ENCODE measurements at regions not wholly inside any gene's neighbourhood (a gene's known extent, or its start where the extent isn't known, plus 50 kb on each side); places are given as distances from the start of the nearest gene placed in this dataset.

GRCh38 chr16:6020162-6020985 is 922.8 kb upstream of the EEF2KMT start:
- Histone ChIP-seq H3K36me3 (replicated peaks in 1 of 2; ENCODE audit: insufficient read depth in 1 of 2, low read depth in 2 of 2) (no peaks in the 10 kb centered on the region), H3K9me3 (no peaks in the 10 kb centered on the region), H3K27ac (no peak overlapping the region), H3K27me3 (peaks cover 0 to 11% of the 10 kb centered on the region in 2 donors), H3K4me3 (no peak overlapping the region), H3K4me1 (no peaks in the 10 kb centered on the region)
- intact Hi-C loops (cut with DNase I) = no loop called here
- ATAC-seq (no peak), DNase-seq (no peak)
- TF ChIP-seq POLR2A (IDR thresholded peaks at IDR 0.05) (no peak), CTCF (IDR thresholded peaks at IDR 0.05) (no peak)
- WGBS, 2 donors = 7 to 9% methylated on average over 16 to 41 of the region's 41 CpGs

GRCh38 chr16:6019490-6019991 is 921.9 kb upstream of the EEF2KMT start:
- Histone ChIP-seq H3K9me3 (no peaks in the 10 kb centered on the region), H3K27ac (no peak overlapping the region), H3K4me1 (no peaks in the 10 kb centered on the region), H3K36me3 (replicated peaks in 1 of 2; ENCODE audit: insufficient read depth in 1 of 2, low read depth in 2 of 2) (no peaks in the 10 kb centered on the region), H3K4me3 (no peak overlapping the region), H3K27me3 (peaks cover 0 to 11% of the 10 kb centered on the region in 2 donors)
- TF ChIP-seq POLR2A (IDR thresholded peaks at IDR 0.05) (no peak), CTCF (IDR thresholded peaks at IDR 0.05) (no peak)
- DNase-seq (no peak), ATAC-seq (no peak)
- intact Hi-C loops (cut with DNase I) = no loop called here
- WGBS, 2 donors = 0 to 2% methylated on average over 5 to 50 of the region's 50 CpGs

GRCh38 chr16:6018848-6019489 is 921.4 kb upstream of the EEF2KMT start:
- Histone ChIP-seq H3K4me1 (no peaks in the 10 kb centered on the region), H3K36me3 (replicated peaks in 1 of 2; ENCODE audit: insufficient read depth in 1 of 2, low read depth in 2 of 2) (no peaks in the 10 kb centered on the region), H3K4me3 (no peak overlapping the region), H3K9me3 (no peaks in the 10 kb centered on the region), H3K27ac (no peak overlapping the region), H3K27me3 (peaks cover 0 to 11% of the 10 kb centered on the region in 2 donors)
- TF ChIP-seq CTCF (IDR thresholded peaks at IDR 0.05) (no peak), POLR2A (IDR thresholded peaks at IDR 0.05) (no peak)
- intact Hi-C loops (cut with DNase I) = no loop called here
- no peak for ATAC-seq
- no peak for DNase-seq
- WGBS, 2 donors = 0 to 2% methylated on average over 25 to 59 of the region's 59 CpGs

GRCh38 chr16:6016530-6017184 is 919.1 kb upstream of the EEF2KMT start:
- H3K9me3 ChIP-seq = no peaks in the 10 kb centered on the region
- peaks cover 0 to 11% of the 10 kb centered on the region in 2 donors for H3K27me3 ChIP-seq
- H3K4me3 ChIP-seq = no peak overlapping the region
- DNase-seq = peak in 2 of 4 donors; percentile 7 to 13
- no peak overlapping the region for H3K27ac ChIP-seq
- no peaks in the 10 kb centered on the region for H3K4me1 ChIP-seq
- intact Hi-C loops (cut with DNase I) = no loop called here
- WGBS, 2 donors = 10 to 11% methylated on average over 2 of the region's 2 CpGs
- no peaks in the 10 kb centered on the region for H3K36me3 ChIP-seq (replicated peaks in 1 of 2; ENCODE audit: insufficient read depth in 1 of 2, low read depth in 2 of 2)
- ATAC-seq = no peak
- TF ChIP-seq POLR2A (IDR thresholded peaks at IDR 0.05) = no peak
- peak in 5 of 7 experiments; percentile 11 to 33 (median 18) for TF ChIP-seq CTCF (IDR thresholded peaks at IDR 0.05)
